Skeletal muscle tissue (tissue), 3 donors: ENCODE measurements at regions not wholly inside any gene's neighbourhood (a gene's known extent, or its start where the extent isn't known, plus 50 kb on each side); places are given as distances from the start of the nearest gene placed in this dataset.

Experiments used
- H3K27ac ChIP-seq: one replicate; pipeline ENCODE4 v1.7.0; 2013; ENCODE audit warnings: mild to moderate bottlenecking, low read depth, low read length, inconsistent platforms
- H3K27me3 ChIP-seq, 3 donors: one replicate each; pipeline ENCODE4 v1.7.0; 2013; ENCODE audit warnings: low read length in 3 of 3; ENCODE audit not compliant: control insufficient read depth in 3 of 3, insufficient read depth in 3 of 3
- H3K36me3 ChIP-seq, 3 donors: one replicate each; pipeline ENCODE4 v1.7.0; 2013; ENCODE audit warnings: low read length in 3 of 3; ENCODE audit not compliant: control insufficient read depth in 3 of 3, insufficient read depth in 3 of 3
- H3K4me1 ChIP-seq, 3 donors: one replicate each; pipeline ENCODE4 v1.7.0; 2013; ENCODE audit warnings: low read length in 3 of 3, mild to moderate bottlenecking in 3 of 3; ENCODE audit not compliant: control insufficient read depth in 3 of 3, insufficient read depth in 3 of 3
- H3K4me3 ChIP-seq, 3 donors: one replicate each; pipeline ENCODE4 v1.7.0; 2013; ENCODE audit warnings: low read length in 3 of 3
- H3K9ac ChIP-seq, 3 donors: one replicate each; pipeline ENCODE4 v1.7.0; 2013; ENCODE audit warnings: low read length in 3 of 3, mild to moderate bottlenecking in 3 of 3, moderate library complexity in 2 of 3, low read depth in 1 of 3
- H3K9me3 ChIP-seq, 3 donors: one replicate each; pipeline ENCODE4 v1.7.0; 2013; ENCODE audit warnings: low read length in 3 of 3; ENCODE audit not compliant: control insufficient read depth in 3 of 3
- donor health status: Osteomylitis.

- no peaks in the 10 kb centered on the region for H3K9me3 ChIP-seq
- no peaks in the 10 kb centered on the region for H3K27me3 ChIP-seq
- H3K4me3 ChIP-seq: no peak overlapping the region
- H3K9ac ChIP-seq: no peak overlapping the region
- no peaks in the 10 kb centered on the region for H3K36me3 ChIP-seq
- no peak overlapping the region for H3K27ac ChIP-seq
- peaks cover 0 to 3% (median 0%) of the 10 kb centered on the region in 3 donors for H3K4me1 ChIP-seq
These were observed 82.5 kb downstream of the ELAPOR2 start for GRCh38 chr7:86976958-86977357.

DNA sequence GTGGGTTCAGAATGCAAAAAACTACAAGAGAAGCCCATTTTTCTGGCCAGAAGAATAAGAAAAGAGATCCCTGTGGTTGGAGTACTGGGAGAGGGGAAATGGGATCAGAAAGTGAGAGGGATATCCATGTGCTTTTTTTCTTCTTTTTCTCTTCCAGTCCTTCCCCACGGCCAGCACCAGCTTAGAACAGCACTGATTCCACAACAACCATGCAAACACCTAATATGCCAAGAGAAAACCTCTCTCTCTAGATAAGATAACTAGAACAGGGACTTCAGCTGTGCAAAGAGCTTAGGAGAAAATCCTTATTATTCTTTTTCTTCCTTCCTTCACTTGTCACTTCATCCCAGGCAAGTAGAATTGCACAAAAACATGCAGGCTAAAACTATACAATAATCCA lies 83.5 kb downstream of the ELAPOR2 start:
- Histone ChIP-seq H3K4me3 (no peak overlapping the region), H3K27me3 (no peaks in the 10 kb centered on the region)

DNA sequence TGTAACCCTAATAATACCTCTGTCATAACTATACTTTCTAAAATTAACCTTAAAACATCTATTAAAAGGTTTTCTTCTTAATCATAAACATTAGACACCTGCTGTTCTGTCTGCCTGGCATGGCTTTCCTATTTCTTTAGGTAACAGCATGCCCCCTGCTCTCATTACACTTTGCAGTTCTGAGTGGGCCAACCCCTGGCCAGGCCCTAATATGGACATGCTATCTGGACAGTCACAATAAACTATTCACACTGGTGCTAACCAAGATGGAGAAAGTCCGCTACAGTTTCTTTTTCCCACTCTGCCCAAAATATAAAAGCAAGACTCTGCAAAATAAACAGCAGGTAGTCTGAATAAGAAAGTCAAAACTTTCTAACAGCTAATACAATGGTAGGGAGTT lies 84.0 kb downstream of the ELAPOR2 start:
- Histone ChIP-seq H3K36me3 (no peaks in the 10 kb centered on the region), H3K27me3 (no peaks in the 10 kb centered on the region), H3K4me1 (peaks cover 0 to 3% (median 0%) of the 10 kb centered on the region in 3 donors), H3K9ac (no peak overlapping the region), H3K9me3 (no peaks in the 10 kb centered on the region), H3K27ac (no peak overlapping the region), H3K4me3 (no peak overlapping the region)

More for the DNA sequence above, 83.5 kb downstream of the ELAPOR2 start:
- Histone ChIP-seq H3K9ac (no peak overlapping the region), H3K4me1 (peaks cover 0 to 3% (median 0%) of the 10 kb centered on the region in 3 donors), H3K9me3 (no peaks in the 10 kb centered on the region), H3K36me3 (no peaks in the 10 kb centered on the region), H3K27ac (no peak overlapping the region)

DNA sequence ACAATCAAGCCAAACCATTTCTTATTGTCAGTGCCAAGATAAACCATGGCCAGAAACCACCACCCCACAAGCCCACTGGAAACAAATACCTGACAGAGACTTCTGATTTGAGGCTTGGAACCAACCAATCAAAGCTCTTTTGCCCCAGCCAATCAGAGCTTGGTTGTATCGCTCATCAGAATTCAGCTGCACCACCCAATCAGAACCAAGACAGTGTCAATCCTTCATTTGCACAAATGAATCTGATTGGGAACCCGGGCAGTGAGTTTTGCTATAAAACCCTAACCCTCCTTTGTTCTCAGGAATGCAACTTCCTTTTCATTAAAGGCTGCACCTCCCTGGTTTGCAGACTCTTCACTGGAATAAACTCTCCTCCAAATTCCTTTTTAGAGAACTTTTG lies 87.4 kb downstream of the ELAPOR2 start:
- H3K9ac ChIP-seq: no peak overlapping the region

GRCh38 chr7:86970986-86971385 lies 88.5 kb downstream of the ELAPOR2 start:
- no peaks in the 10 kb centered on the region for H3K27me3 ChIP-seq
- no peak overlapping the region for H3K27ac ChIP-seq
- H3K9ac ChIP-seq: no peak overlapping the region

More for the DNA sequence above, 87.4 kb downstream of the ELAPOR2 start:
- no peaks in the 10 kb centered on the region for H3K27me3 ChIP-seq
- no peak overlapping the region for H3K27ac ChIP-seq
- no peaks in the 10 kb centered on the region for H3K9me3 ChIP-seq
- H3K4me1 ChIP-seq: peaks cover 0 to 3% (median 0%) of the 10 kb centered on the region in 3 donors
- no peak overlapping the region for H3K4me3 ChIP-seq
- H3K36me3 ChIP-seq: no peaks in the 10 kb centered on the region

DNA sequence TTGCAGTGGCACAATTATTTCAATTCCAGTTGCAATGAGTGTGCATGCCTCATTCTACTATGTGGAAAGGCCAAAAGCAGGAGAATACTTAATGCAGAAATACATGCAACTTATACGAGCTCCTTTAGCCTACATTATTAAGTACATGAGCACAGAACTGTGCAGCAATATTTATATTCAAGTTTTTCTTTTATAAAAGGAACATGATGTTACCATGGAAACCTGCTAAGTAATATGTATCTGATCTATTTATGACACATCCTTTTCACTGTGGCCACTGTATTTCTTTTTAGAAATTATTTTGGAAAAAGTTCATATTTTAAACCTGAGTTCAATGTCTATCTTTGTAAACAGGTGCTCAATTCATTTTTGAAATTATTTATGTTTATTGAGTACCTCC lies 88.9 kb downstream of the ELAPOR2 start:
- Histone ChIP-seq H3K4me3 (no peak overlapping the region), H3K36me3 (no peaks in the 10 kb centered on the region), H3K27ac (no peak overlapping the region), H3K9me3 (no peaks in the 10 kb centered on the region), H3K27me3 (no peaks in the 10 kb centered on the region), H3K9ac (no peak overlapping the region), H3K4me1 (peaks cover 0 to 3% (median 0%) of the 10 kb centered on the region in 3 donors)

More at GRCh38 chr7:86970986-86971385, 88.5 kb downstream of the ELAPOR2 start:
- H3K9me3 ChIP-seq: no peaks in the 10 kb centered on the region
- H3K4me3 ChIP-seq: no peak overlapping the region
- H3K36me3 ChIP-seq: no peaks in the 10 kb centered on the region
- H3K4me1 ChIP-seq: peaks cover 0 to 3% (median 0%) of the 10 kb centered on the region in 3 donors

DNA sequence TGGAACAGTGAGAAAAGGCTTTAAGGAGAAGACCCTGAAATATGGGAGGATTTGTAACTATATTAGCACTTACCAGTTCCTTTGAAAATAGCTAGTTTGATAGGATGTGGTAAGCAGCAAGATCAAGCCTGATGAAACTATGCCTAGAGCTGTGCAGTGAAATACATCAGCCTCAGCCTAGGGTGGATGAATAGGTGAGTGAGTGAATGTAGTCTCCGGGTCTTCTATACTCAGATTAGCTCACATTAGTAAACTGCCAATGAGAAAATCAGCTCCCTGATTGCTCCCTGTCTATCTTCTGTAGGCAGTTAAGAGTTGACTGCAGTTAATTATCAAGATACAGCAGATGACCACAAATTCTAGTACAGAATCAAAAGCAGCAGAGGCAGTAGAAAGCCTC lies 89.6 kb downstream of the ELAPOR2 start:
- Histone ChIP-seq H3K27ac (no peak overlapping the region), H3K9me3 (no peaks in the 10 kb centered on the region), H3K4me1 (peaks cover 0 to 3% (median 0%) of the 10 kb centered on the region in 3 donors), H3K9ac (no peak overlapping the region), H3K36me3 (no peaks in the 10 kb centered on the region), H3K4me3 (no peak overlapping the region), H3K27me3 (no peaks in the 10 kb centered on the region)

DNA sequence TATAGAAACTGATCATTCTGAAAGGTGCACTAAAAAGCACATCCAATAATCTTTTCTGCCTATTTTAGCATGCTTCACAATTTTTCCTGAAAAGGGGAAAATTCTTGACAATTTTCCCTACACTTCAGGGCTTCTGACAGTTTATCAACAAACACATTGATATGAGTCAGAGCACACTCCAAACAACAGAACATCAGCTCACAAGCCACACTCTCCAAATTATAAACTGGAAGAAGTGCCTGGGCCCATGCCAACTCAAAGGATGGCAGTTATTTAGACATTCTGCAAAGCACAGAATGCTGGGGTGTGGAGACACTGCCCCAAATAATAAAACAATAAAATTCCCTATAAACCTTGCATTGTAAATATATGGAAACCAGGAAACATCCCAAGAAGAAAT lies 90.8 kb downstream of the ELAPOR2 start:
- no peak overlapping the region for H3K4me3 ChIP-seq
- no peaks in the 10 kb centered on the region for H3K36me3 ChIP-seq
- H3K9me3 ChIP-seq: no peaks in the 10 kb centered on the region
- H3K9ac ChIP-seq: no peak overlapping the region
- H3K27me3 ChIP-seq: no peaks in the 10 kb centered on the region
- H3K4me1 ChIP-seq: peaks cover 0 to 3% (median 3%) of the 10 kb centered on the region in 3 donors
- H3K27ac ChIP-seq: no peak overlapping the region

DNA sequence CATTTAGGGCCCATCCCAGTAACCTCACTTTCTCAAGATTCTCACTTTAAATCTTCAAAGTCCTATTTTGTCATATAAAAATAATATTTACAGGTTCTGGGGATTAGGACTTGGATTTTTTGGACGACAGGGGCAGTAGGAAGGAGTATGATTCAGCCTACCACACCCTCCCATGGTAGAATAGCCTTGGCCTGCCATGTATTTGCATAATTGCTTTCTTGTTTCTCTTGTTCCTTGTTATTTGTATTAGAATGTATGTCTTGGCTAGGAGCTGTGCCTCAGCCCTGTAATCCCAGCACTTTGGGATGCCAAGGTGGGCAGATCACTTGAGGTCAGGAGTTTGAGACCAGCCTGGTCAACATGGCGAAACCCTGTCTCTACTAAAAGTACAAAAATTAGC lies 92.5 kb downstream of the ELAPOR2 start:
- Histone ChIP-seq H3K27me3 (no peaks in the 10 kb centered on the region), H3K9ac (no peak overlapping the region), H3K4me3 (no peak overlapping the region), H3K9me3 (no peaks in the 10 kb centered on the region), H3K4me1 (peaks cover 0 to 7% (median 3%) of the 10 kb centered on the region in 3 donors), H3K27ac (no peak overlapping the region), H3K36me3 (no peaks in the 10 kb centered on the region)

GRCh38 chr7:86965727-86966120 lies 93.7 kb downstream of the ELAPOR2 start:
- Histone ChIP-seq H3K9ac (no peak overlapping the region), H3K4me1 (peaks cover 0 to 7% (median 3%) of the 10 kb centered on the region in 3 donors), H3K9me3 (no peaks in the 10 kb centered on the region), H3K27ac (no peak overlapping the region), H3K27me3 (no peaks in the 10 kb centered on the region), H3K4me3 (no peak overlapping the region), H3K36me3 (no peaks in the 10 kb centered on the region)
